ENCODE measurements at regions not wholly inside any gene's neighbourhood (a gene's known extent, or its start where the extent isn't known, plus 50 kb on each side); places are given as distances from the start of the nearest gene placed in this dataset.

- WGBS (ENCODE audit: insufficient coverage) = 91% methylated on average over 9 of the region's 9 CpGs
- Mint-ChIP-seq H3K9me3 (no peaks in the 10 kb centered on the region), H3K4me3 (no peak overlapping the region), H3K27ac (no peak overlapping the region), H3K36me3 (no peaks in the 10 kb centered on the region), H3K4me1 (no peaks in the 10 kb centered on the region), H3K27me3 (ENCODE audit: low read depth in 2 of 2) (peaks cover 7 to 17% of the 10 kb centered on the region in 2 donors)
- H3K4me3 ChIP-seq (ENCODE audit: low read length) = no peak overlapping the region
- H3K4me1 ChIP-seq (ENCODE audit: control insufficient read depth, insufficient read depth, low read length) = no peaks in the 10 kb centered on the region
- no peaks in the 10 kb centered on the region for H3K27me3 ChIP-seq (ENCODE audit: control insufficient read depth, insufficient read depth, low read length)
- TF ChIP-seq, protein P1, sequence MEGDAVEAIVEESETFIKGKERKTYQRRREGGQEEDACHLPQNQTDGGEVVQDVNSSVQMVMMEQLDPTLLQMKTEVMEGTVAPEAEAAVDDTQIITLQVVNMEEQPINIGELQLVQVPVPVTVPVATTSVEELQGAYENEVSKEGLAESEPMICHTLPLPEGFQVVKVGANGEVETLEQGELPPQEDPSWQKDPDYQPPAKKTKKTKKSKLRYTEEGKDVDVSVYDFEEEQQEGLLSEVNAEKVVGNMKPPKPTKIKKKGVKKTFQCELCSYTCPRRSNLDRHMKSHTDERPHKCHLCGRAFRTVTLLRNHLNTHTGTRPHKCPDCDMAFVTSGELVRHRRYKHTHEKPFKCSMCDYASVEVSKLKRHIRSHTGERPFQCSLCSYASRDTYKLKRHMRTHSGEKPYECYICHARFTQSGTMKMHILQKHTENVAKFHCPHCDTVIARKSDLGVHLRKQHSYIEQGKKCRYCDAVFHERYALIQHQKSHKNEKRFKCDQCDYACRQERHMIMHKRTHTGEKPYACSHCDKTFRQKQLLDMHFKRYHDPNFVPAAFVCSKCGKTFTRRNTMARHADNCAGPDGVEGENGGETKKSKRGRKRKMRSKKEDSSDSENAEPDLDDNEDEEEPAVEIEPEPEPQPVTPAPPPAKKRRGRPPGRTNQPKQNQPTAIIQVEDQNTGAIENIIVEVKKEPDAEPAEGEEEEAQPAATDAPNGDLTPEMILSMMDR (IDR thresholded peaks at IDR 0.05) = no peak
- no peaks in the 10 kb centered on the region for H3K36me3 ChIP-seq (ENCODE audit: control insufficient read depth, insufficient read depth, low read length)
- ATAC-seq (no peak), DNase-seq (no peak)
- no peaks in the 10 kb centered on the region for H3K9me3 ChIP-seq (ENCODE audit: control insufficient read depth, insufficient read depth, low read length)
- no peak overlapping the region for H3K27ac ChIP-seq (ENCODE audit: low read length)
- intact Hi-C loops (cut with micrococcal nuclease) = no loop called here
Observed at GRCh38 chr16:85472514-85472913, 140.6 kb upstream of the GSE1 start.

GRCh38 chr16:85473323-85473722, 139.8 kb upstream of the GSE1 start:
- Mint-ChIP-seq H3K36me3 (no peaks in the 10 kb centered on the region), H3K27me3 (ENCODE audit: low read depth in 2 of 2) (peaks cover 7 to 17% of the 10 kb centered on the region in 2 donors), H3K4me1 (no peaks in the 10 kb centered on the region), H3K4me3 (no peak overlapping the region), H3K9me3 (no peaks in the 10 kb centered on the region), H3K27ac (no peak overlapping the region)
- 83% methylated on average over 8 of the region's 8 CpGs for WGBS (ENCODE audit: insufficient coverage)
- ATAC-seq (no peak), DNase-seq (no peak)
- intact Hi-C loops (cut with micrococcal nuclease) = no loop called here
- Histone ChIP-seq H3K4me3 (ENCODE audit: low read length) (no peak overlapping the region), H3K36me3 (ENCODE audit: control insufficient read depth, insufficient read depth, low read length) (no peaks in the 10 kb centered on the region), H3K27ac (ENCODE audit: low read length) (no peak overlapping the region), H3K9me3 (ENCODE audit: control insufficient read depth, insufficient read depth, low read length) (no peaks in the 10 kb centered on the region), H3K27me3 (ENCODE audit: control insufficient read depth, insufficient read depth, low read length) (no peaks in the 10 kb centered on the region), H3K4me1 (ENCODE audit: control insufficient read depth, insufficient read depth, low read length) (no peaks in the 10 kb centered on the region)
- TF ChIP-seq, protein P1 (IDR thresholded peaks at IDR 0.05) = no peak

DNA sequence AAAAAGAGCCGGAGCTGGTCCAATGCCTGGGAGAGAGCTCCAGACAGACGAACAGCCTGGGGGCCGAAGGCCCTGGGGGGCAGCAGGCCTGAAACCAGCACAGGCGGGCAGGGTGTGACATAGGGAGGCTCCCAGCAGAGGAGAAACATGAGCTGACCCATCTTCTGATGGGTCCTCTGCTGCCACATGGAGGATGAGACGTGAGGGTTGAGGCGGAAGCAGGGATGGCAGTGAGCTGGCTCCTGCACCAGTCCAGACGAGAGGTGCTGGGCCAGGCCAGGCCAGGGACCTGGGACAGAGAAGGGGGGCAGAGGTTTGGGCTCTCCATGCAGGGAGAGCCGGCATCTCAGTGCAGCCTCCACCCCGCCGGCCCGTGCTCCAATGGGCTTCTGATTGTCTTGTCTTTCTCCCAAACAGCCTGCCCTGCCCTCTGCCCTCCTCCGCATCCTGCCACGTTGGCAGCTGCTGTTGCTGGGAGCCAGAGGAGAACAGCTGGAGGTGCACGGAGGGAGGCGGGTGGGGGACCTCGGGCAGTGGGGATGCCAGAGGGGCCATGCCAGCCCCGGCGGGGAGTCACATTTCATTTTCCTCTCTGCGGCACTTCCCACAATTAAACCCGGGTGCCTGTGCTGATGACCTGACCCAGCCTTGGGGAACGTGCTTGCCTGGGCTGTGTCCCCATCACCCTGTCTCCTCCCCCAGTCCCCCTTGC, 139.1 kb upstream of the GSE1 start:
- Mint-ChIP-seq H3K27ac (no peak overlapping the region), H3K4me1 (no peaks in the 10 kb centered on the region), H3K36me3 (no peaks in the 10 kb centered on the region), H3K4me3 (no peak overlapping the region), H3K27me3 (ENCODE audit: low read depth in 2 of 2) (peaks cover 7 to 17% of the 10 kb centered on the region in 2 donors), H3K9me3 (no peaks in the 10 kb centered on the region)
- WGBS (ENCODE audit: insufficient coverage) = 69% methylated on average over 21 of the region's 21 CpGs
- DNase-seq (no peak), ATAC-seq (no peak)
- TF ChIP-seq, protein P1 (IDR thresholded peaks at IDR 0.05) = no peak
- Histone ChIP-seq H3K4me1 (ENCODE audit: control insufficient read depth, insufficient read depth, low read length) (no peaks in the 10 kb centered on the region), H3K36me3 (ENCODE audit: control insufficient read depth, insufficient read depth, low read length) (no peaks in the 10 kb centered on the region), H3K27me3 (ENCODE audit: control insufficient read depth, insufficient read depth, low read length) (no peaks in the 10 kb centered on the region), H3K4me3 (ENCODE audit: low read length) (no peak overlapping the region), H3K27ac (ENCODE audit: low read length) (no peak overlapping the region), H3K9me3 (ENCODE audit: control insufficient read depth, insufficient read depth, low read length) (no peaks in the 10 kb centered on the region)
- intact Hi-C loops (cut with micrococcal nuclease) = no loop called here
